OCI-LY1 (cell line): ENCODE measurements at regions not wholly inside any gene's neighbourhood (a gene's known extent, or its start where the extent isn't known, plus 50 kb on each side); places are given as distances from the start of the nearest gene placed in this dataset.

Experiments used
- H2AFZ ChIP-seq: fragments of 200-600 bp; sonication (generic), shearing (Covaris generic); 2 replicates; pipeline ENCODE4 v1.6.0; 2014; ENCODE audit warnings: antibody characterized with exemption, mild to moderate bottlenecking, low read length
- H3F3A ChIP-seq: fragments of 200-600 bp; sonication (generic), shearing (Covaris generic); 2 replicates; pipeline ENCODE4 v1.6.0; 2014; ENCODE audit warnings: mild to moderate bottlenecking, antibody characterized with exemption, low read length, moderate library complexity; ENCODE audit not compliant: insufficient read depth
- H3K27ac ChIP-seq: fragments of 200-600 bp; sonication (generic); 2 replicates; pipeline ENCODE4 v1.5.1; 2014; ENCODE audit warnings: low read length, mixed run types, mild to moderate bottlenecking, low read depth; ENCODE audit not compliant: poor library complexity, severe bottlenecking
- H3K27me3 ChIP-seq: fragments of 200-600 bp; sonication (generic); 2 replicates; pipeline ENCODE4 v1.6.0; 2014; ENCODE audit warnings: antibody characterized with exemption, mild to moderate bottlenecking, low read length, moderate library complexity; ENCODE audit not compliant: insufficient read depth
- H3K36me3 ChIP-seq: fragments of 200-600 bp; sonication (generic); 2 replicates; pipeline ENCODE4 v1.6.1; 2014; ENCODE audit warnings: mild to moderate bottlenecking, antibody characterized with exemption, low read length, moderate library complexity, mixed read lengths; ENCODE audit not compliant: insufficient read depth
- H3K4me1 ChIP-seq: fragments of 200-600 bp; sonication (generic); 2 replicates; pipeline ENCODE4 v1.5.1; 2014; ENCODE audit warnings: mild to moderate bottlenecking, low read length, moderate library complexity; ENCODE audit not compliant: insufficient read depth, severe bottlenecking
- H3K4me2 ChIP-seq: fragments of 200-600 bp; sonication (generic), shearing (Covaris generic); 2 replicates; pipeline ENCODE4 v1.6.1; 2014; ENCODE audit warnings: low read length
- H3K4me3 ChIP-seq: fragments of 200-600 bp; sonication (generic); 2 replicates; pipeline ENCODE4 v1.5.1; 2014; ENCODE audit warnings: low read length, low read depth, mild to moderate bottlenecking, mixed read lengths; ENCODE audit not compliant: poor library complexity, severe bottlenecking
- H3K79me2 ChIP-seq: fragments of 200-600 bp; shearing (Covaris generic); 2 replicates; pipeline ENCODE4 v1.6.1; 2016; ENCODE audit warnings: mixed run types, low read length, mixed read lengths; ENCODE audit not compliant: insufficient read depth
- H3K9ac ChIP-seq: fragments of 200-600 bp; sonication (generic), shearing (Covaris generic); 2 replicates; pipeline ENCODE4 v1.6.1; 2014; ENCODE audit warnings: mild to moderate bottlenecking, low read length, mixed read lengths
- H3K9me2 ChIP-seq: fragments of 200-600 bp; sonication (generic), shearing (Covaris generic); 2 replicates; pipeline ENCODE4 v1.6.1; 2014; ENCODE audit warnings: low read depth, mild to moderate bottlenecking, low read length, mixed read lengths
- H3K9me3 ChIP-seq: fragments of 200-600 bp; shearing (Covaris generic); 2 replicates; pipeline ENCODE4 v1.6.1; 2014; ENCODE audit warnings: low read length, mixed read lengths
- H4K20me1 ChIP-seq: fragments of 200-600 bp; sonication (generic), shearing (Covaris generic); 2 replicates; pipeline ENCODE4 v1.6.0; 2016; ENCODE audit warnings: mild to moderate bottlenecking, low read length; ENCODE audit not compliant: insufficient read depth
- CTCF ChIP-seq: fragments of 200-600 bp; sonication (generic), shearing (Covaris generic); IDR thresholded peaks from 2 replicates; pipeline ENCODE4 v1.5.1; 2017; ENCODE audit warnings: mild to moderate bottlenecking, antibody characterized with exemption, low read length, moderate library complexity, mixed read lengths
- EZH2 ChIP-seq: fragments of 200-600 bp; sonication (generic), shearing (Covaris generic); IDR thresholded peaks from 2 replicates; pipeline ENCODE4 v1.8.0; 2017; ENCODE audit warnings: borderline replicate concordance, mixed run types, mild to moderate bottlenecking, antibody characterized with exemption, low read length, moderate library complexity, mixed read lengths

GRCh38 chr5:94031631-94032030, 290.2 kb upstream of the POU5F2 start:
- H2AFZ ChIP-seq: no peak overlapping the region
- TF ChIP-seq CTCF (no peak), EZH2 (no peak)
- H3K27me3 ChIP-seq: no peaks in the 10 kb centered on the region

GRCh38 chr5:94028001-94028400, 286.6 kb upstream of the POU5F2 start:
- Histone ChIP-seq H2AFZ (no peak overlapping the region), H3K79me2 (no peaks in the 10 kb centered on the region), H3K4me1 (no peaks in the 10 kb centered on the region), H3F3A (no peaks in the 10 kb centered on the region), H3K9me2 (no peaks in the 10 kb centered on the region), H3K4me3 (no peak overlapping the region), H3K27ac (no peak overlapping the region), H3K9me3 (no peaks in the 10 kb centered on the region), H3K36me3 (no peaks in the 10 kb centered on the region), H3K4me2 (no peak overlapping the region), H3K27me3 (no peaks in the 10 kb centered on the region), H3K9ac (no peak overlapping the region), H4K20me1 (no peaks in the 10 kb centered on the region)
- no peak for TF ChIP-seq EZH2
- no peak for TF ChIP-seq CTCF

More at GRCh38 chr5:94031631-94032030, 290.2 kb upstream of the POU5F2 start:
- Histone ChIP-seq H3F3A (no peaks in the 10 kb centered on the region), H3K4me2 (no peak overlapping the region), H4K20me1 (no peaks in the 10 kb centered on the region), H3K9ac (no peak overlapping the region), H3K9me2 (no peaks in the 10 kb centered on the region), H3K4me1 (no peaks in the 10 kb centered on the region), H3K4me3 (no peak overlapping the region), H3K36me3 (peaks cover 3% of the 10 kb centered on the region; the same call in 1 of the 2 replicates), H3K9me3 (no peaks in the 10 kb centered on the region), H3K27ac (no peak overlapping the region), H3K79me2 (no peaks in the 10 kb centered on the region)

GRCh38 chr5:94027145-94027544, 285.7 kb upstream of the POU5F2 start:
- TF ChIP-seq CTCF (no peak), EZH2 (no peak)

More at GRCh38 chr5:94027145-94027544, 285.7 kb upstream of the POU5F2 start:
- Histone ChIP-seq H3K4me2 (no peak overlapping the region), H2AFZ (no peak overlapping the region), H3K27me3 (no peaks in the 10 kb centered on the region), H3F3A (no peaks in the 10 kb centered on the region), H3K79me2 (no peaks in the 10 kb centered on the region), H3K9me2 (no peaks in the 10 kb centered on the region), H4K20me1 (no peaks in the 10 kb centered on the region), H3K9ac (no peak overlapping the region), H3K4me1 (no peaks in the 10 kb centered on the region), H3K4me3 (no peak overlapping the region), H3K36me3 (0 out of 2 replicates have a peak, but pooled peaks cover 6% of the 10 kb centered on the region), H3K9me3 (no peaks in the 10 kb centered on the region), H3K27ac (no peak overlapping the region)
